PC-9 (cell line): ENCODE measurements at regions not wholly inside any gene's neighbourhood (a gene's known extent, or its start where the extent isn't known, plus 50 kb on each side); places are given as distances from the start of the nearest gene placed in this dataset.

ENCODE experiments used
- EZH2 ChIP-seq: fragments of 200-600 bp; sonication (generic); IDR thresholded peaks from 2 replicates; pipeline ENCODE4 v1.8.0; 2017; ENCODE audit warnings: antibody characterized with exemption, low read depth
- TF ChIP-seq, protein P1 (sequence below): fragments of 200-600 bp; sonication (generic); conservative IDR thresholded peaks from 2 replicates; pipeline ENCODE4 v1.6.1; 2017; ENCODE audit warnings: mixed run types, antibody characterized with exemption, mild to moderate bottlenecking, moderate library complexity

DNA sequence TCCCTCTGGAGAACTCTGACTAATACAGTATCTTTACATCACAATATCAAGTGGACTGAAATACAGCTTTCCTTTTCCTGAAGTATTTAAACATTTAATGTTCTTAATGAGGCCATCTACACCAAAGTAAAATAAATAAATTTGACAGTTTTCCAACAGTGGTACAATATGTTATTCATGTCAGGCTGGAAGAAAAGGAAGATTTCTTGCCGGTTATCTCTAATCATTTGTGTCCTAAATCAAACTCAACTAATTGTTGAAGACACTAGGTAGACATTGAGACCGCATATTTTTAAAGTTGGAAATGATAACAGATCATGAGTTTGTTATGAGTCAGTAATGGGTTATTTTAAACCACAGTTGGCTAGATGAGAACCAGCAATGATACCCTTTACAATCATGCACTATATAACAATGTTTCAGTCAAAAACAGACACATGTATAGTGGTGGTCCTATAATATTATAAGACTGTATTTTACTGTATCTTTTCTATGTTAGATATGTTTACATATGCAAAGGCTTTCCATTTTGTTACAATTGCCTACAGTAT is 241.6 kb downstream of the LMBRD1 start:
- TF ChIP-seq, protein P1, sequence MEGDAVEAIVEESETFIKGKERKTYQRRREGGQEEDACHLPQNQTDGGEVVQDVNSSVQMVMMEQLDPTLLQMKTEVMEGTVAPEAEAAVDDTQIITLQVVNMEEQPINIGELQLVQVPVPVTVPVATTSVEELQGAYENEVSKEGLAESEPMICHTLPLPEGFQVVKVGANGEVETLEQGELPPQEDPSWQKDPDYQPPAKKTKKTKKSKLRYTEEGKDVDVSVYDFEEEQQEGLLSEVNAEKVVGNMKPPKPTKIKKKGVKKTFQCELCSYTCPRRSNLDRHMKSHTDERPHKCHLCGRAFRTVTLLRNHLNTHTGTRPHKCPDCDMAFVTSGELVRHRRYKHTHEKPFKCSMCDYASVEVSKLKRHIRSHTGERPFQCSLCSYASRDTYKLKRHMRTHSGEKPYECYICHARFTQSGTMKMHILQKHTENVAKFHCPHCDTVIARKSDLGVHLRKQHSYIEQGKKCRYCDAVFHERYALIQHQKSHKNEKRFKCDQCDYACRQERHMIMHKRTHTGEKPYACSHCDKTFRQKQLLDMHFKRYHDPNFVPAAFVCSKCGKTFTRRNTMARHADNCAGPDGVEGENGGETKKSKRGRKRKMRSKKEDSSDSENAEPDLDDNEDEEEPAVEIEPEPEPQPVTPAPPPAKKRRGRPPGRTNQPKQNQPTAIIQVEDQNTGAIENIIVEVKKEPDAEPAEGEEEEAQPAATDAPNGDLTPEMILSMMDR = no peak
- no peak for TF ChIP-seq EZH2
